NCI-H1417 (cell line): ENCODE measurements at regions not wholly inside any gene's neighbourhood (a gene's known extent, or its start where the extent isn't known, plus 50 kb on each side); places are given as distances from the start of the nearest gene placed in this dataset.

Experiments used
- DNase-seq, 3 experiments: peaks; one replicate each; lab custom pipeline; 2025; lab: John Stamatoyannopoulos, UW

DNA sequence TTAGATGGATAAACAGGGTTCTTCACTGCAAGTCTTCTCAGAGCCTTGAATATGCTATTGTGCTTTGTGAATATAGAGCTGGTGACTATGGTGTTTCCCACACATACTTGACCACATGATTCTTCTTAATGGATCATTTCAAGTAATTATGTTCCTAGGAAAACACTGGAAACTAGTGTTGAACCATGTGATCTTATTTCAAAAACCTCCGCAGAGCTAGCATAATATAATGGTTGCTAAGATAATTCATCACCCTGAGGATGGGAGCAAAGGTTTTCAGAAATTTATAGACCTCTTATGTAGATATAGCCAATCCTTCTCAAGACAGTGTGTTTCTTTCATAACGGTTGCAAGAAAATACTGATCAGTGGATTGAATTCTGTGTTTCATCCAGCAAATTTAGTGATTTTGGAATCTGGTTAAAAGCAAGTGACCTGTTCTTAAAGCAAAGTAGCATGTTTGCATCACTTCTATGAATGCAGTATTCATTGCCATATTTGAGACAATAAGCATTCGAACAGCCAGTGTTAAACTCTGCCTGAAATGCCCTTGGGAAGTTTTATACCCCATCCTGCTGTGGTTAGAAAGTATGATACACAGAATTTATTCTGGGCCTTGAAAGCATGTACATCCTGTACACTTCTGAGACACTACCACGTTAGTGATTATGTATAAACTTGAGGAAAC, 341.0 kb upstream of the E2F7 start:
- peak in 2 of 3 experiments; percentile 48 to 69 for DNase-seq

DNA sequence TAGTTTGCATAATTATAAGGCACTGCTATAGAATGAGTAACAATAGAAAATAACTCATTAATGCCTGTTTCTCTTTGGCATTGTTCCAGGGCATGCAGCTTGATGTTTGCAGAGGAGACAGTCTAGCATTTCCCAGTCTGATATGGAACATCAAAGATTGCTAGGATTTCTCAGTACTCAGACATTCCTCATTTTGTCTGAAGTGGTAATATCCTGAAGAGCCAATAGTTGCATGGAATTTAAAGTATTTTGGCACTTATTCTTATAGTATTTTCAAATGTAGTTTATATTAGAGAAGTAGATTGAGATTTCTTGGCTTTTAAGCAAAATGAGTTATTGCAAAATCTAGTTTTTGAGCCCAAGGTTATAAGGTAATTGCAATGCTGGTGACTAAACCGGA, 337.3 kb upstream of the E2F7 start:
- DNase-seq: peak in 2 of 3 experiments; percentile 51 to 91

DNA sequence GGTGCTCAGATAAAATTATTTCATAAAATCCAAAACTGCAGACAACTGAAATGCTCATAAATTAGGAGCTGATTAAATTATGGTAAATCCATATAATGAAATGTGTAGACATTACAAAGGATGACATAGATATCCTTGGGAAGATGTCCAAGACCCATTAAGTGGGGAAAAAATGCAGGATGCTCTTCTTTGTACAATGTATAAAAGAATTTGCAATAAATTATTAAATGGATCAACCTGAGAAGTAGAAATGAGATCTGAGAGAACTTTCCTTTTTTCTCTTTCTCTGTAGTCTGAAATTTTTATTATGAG, 336.4 kb upstream of the E2F7 start:
- no peak for DNase-seq

DNA sequence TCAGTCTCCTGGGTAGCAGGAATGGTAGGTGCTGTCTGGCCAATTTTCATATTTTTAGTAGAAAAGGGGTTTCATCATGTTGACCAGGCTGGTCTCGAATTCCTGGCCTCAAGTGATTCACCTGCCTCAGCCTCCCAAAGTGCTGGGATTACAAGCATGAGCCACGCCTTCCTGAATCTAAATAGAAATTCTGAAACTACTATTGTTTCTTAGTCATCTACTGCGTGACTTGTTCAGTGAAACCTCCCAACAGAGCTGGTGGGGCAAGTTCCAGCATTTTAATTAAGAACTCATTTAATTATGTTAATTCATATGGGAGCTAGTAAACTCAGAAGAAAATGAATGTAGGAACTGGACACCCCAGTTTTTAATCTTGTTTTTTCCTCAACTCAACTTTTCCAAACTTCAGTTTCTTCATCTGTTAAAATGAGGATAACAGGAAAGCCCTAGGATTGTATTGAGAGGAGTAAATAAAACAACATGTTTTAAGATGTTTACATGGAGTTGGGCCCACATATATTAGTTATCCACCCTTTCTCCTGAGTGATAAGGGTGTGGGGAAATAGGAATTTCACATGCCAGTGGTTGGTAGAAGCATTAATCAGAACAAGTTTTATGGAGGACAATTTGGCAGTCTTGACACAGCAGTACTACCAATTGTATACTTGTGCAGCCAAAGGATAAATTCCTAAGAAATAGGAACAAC, 335.8 kb upstream of the E2F7 start:
- no peak for DNase-seq

DNA sequence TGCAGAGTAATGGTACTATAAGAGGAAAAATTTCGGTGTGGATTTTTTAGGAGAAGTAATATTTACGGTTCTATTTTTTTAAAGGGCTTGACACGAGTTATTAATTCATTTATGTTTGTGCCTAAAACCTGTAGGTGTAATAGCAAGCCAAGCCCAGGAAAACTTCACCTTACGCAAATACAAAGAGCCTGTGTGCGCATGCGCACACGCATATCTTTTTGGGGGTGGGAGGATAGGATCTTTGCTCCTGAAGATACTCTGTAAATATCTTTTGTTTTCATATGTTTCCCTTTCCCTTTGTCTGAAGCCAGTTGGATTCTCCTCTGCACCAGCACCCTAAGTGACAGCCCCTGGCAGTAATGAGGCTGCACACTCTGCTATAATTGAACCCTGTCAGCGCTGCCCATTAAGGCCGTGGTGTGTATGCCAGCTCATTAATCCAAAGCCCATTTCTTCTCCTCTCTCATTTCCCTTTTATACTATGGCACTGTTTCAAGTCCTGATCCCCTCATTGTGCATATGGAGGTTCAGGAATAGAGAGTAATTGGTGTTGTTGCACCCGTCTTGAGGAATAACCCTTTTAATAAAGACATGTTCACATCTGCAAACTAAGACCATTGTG, 327.2 kb upstream of the E2F7 start:
- peak in 2 of 3 experiments; percentile 77 to 93 for DNase-seq

DNA sequence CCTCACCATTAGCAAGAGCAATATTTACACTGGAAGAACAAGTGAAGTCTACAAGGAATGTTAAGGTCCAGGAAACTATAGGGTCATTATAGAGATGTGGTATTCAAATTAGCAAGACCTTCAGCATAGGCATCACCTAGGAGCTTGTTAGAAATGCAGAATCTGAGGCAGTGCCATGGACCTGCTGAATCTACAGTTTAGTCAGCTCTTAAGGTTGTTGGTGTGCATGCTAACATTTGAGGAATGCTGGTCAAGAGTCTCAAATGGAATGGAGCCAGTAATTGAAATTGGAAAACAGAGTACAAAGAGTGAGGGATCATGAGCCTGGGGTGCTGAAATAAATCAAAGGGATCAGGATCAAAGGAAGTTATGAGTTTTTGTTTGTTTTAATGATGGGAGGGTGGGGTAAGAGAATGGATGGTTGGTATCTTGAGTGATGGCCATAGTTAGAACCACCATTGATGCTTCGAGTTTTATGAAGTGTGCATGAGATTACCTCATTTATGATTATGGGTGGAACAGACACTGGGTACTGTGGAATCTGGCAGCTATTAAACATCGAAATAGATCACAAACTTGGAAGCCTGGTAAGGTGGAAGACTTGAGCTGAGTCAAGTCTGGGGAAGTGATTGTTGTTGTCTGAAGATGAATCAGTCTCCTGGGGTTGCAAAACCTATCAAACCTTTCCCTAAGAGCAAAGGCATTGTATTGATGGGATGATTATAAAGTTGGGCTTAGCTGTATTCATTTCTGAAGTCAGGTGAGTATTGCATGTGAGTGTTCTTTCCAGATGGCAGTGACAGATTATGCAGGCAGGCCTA, 323.3 kb upstream of the E2F7 start:
- DNase-seq: no peak

DNA sequence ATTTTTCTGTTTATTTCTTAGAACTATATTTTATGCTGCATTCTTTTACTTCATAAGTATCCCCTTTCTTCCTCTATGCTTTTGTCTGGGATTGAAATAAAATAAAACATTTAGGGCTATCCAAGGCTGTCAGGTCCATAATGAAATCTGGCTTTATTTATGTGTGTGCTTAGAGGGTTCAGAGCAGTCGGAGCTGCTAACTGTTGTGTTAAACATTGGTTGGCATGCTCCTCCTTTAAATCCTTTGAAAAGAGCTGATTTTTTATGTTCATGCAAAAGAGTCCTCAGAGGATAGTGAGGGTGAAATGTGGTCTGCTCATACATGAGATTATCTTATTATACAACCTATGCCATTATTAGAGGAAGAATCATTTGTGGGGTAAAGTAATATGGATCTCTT, 322.3 kb upstream of the E2F7 start:
- no peak for DNase-seq

DNA sequence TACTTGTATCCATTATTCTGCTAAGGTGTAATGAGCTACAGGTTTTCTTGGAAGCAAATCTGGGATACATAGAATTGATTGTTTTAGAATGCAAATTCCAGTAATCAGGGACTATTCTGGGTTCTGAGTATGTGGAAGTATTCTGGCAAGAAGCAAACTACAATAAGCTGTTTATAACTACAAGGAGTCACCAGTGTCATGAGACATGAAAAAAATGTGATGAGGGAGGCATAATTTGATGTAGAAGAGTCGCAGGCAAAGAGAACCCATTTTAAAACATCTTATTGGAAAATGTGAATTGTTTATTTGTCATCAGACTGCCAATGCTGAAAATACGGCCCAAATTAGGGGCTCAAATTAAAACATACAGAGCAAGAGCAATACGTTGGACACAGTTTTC, 321.8 kb upstream of the E2F7 start:
- no peak for DNase-seq

DNA sequence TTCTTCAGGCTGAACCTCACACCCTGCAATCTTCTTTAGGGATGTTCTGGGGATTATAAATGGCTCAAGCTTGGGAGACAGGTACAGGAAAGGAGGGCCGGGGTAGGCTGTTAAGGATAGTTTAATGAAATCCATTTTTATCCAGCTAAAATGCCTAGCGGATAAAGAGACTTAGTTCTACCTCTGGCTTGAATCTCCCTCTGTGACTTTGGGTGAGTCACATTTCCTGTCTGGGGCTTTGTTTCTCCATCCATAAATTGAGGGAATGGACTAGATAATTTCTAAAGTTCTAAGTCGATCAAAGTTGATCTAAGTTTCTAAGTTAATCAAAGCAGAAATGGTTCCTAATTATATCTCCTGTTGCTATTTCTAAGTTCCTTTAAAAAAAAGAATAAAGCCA, 319.6 kb upstream of the E2F7 start:
- DNase-seq: no peak

DNA sequence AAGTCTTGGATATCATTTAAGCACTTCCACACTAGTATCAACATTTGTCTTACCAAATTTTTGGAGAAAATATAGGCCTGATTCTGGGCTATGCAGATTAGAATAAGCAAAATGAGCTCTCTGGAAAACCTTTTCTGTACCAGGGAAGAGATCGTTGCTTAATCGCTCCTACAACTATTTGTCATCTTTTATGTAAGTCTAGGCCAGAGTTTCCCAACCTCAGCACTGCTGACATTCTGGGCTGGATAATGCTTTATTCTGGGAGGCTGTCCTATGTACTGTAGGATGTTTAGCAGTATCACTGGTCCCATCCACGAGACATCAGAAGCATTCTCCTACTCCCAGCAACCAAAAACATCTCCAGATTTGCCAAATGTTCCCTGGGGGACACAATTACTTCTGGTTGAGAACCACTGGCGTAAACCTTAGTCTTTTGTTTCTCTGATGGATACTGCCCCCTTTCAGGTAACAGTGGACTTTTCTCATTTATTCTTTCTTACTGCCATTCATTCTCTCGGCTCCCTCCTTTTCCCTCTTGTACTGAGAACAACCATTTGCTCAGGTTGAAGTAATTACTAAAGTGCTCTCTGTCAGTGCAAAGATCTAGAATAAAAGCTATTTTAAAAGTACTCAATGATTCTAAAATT, 316.9 kb upstream of the E2F7 start:
- no peak for DNase-seq

DNA sequence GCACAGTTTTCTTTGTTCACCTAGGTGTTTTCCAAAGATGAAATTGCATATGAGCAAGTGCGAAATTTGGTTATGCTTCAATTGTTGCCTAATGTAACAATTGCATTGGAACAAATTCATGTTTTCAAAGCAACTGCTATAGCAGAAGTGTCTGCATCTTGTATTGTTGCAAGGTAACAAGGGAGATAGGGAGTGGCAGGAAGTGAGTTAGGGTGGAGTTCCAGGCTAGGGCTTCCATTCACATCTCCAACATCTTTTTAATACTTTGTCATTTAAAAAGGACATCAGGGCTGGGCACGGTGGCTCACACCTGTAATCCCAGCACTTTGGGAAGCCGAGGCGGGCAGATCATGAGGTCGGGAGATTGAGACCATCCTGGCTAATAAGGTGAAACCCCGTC, 312.3 kb upstream of the E2F7 start:
- no peak for DNase-seq

DNA sequence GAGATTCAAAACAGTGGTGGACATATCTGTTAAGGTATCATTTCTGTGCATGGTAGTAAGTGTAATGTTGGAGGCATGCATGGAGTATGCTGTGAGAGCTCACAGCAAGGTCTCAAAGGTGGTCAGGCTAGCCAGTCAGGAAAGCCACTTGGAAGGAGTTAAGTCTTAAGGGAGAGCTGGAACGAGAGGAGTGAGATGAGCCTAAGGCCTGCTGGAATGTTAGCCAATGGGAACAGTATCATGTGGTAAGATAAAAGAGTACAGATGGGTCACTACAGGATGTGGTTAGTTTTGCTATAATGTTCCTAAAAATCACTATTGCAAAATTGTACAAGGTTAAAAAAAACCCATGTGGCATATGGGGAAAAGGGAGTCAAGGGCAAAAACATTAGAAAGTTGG, 311.7 kb upstream of the E2F7 start:
- no peak for DNase-seq

DNA sequence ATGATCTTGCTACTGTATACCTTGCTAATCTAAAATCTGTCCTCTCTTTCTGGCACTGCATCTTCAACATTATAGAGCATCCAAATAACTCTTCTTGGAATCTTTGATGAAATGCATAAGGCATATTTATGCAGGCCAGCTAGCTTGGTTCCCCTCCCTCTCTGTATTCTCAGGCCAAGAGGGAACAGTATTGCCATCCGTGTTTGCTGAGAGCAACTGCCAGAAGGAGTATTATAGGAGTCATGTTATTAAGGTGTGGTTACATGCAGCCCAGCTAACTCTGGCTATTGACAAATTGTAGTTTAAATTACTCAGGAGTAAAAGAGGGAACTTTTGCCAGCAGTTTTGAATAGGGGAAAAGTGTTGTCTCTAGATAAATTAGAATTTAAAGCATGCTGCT, 309.3 kb upstream of the E2F7 start:
- no peak for DNase-seq

DNA sequence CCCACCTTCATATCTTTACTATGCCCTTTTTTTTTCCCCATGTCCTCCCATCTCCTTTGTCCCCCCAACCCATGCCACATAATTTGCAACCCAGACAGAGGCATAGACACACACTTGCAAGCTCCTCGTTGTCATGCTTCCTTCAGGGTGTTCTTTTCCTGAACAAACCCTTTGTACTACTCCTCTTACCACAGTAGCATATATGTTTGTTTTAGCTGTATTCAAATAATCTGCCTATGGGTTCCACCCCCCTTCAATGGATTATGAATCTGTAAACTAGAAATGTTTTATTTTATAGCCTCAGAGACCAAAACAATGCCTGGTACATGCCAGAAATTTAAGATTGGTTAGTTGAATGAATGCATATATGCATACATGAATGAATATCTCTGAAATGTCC, 307.1 kb upstream of the E2F7 start:
- DNase-seq: no peak

DNA sequence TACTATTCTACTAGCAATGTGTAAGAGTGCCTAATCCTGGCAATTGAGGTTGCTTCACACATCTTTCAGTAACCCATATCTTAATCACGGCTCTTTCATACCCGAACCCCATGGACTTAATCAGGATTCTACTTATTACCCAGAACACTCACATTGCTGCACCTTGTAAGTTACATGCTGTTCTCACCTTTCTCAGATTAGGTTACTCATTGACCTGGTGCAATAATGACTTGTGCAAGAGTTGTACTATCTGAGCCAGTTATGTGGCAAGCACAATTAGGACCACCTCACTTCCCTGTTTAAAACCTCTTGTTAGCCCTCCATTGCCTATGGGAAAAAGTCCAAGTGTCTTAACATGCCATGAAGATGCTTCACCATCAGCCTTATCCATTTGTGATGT, 306.7 kb upstream of the E2F7 start:
- no peak for DNase-seq

DNA sequence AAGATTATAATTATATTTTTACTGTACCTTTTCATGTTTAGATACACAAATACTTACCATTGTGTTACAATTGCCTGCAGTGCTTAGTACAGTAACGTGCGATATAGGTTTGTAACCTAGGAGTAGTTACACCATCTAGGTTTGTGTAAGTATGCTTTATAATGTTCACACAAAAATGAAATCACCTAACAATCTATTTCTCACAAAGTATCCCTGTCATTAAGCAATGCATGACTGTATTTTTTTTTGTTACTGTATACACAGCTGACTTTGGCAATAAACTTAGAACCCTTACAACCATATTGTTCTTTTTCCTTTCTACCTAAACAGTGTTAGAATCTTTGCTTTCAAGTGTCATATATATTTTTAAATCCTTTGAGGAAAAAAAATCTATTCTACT, 303.0 kb upstream of the E2F7 start:
- DNase-seq: no peak

DNA sequence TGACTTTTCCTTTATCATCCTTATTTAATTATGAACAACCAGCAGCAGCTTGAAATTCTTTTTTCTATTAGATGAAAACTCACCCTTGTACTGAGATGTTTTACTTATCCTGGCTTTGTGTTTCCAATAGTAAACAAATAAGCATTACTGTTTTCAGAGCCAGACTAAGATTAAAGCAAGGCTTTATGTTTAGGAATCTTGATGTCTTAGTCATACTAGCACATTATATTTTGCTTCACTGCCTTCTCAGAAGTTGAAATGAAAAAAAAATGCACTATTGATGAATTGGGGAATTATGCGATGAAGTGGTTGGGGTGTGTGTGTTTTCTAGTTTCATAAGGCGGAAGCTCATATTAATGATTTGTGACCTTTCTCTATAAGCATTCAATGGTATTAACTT, 301.2 kb upstream of the E2F7 start:
- DNase-seq: no peak

DNA sequence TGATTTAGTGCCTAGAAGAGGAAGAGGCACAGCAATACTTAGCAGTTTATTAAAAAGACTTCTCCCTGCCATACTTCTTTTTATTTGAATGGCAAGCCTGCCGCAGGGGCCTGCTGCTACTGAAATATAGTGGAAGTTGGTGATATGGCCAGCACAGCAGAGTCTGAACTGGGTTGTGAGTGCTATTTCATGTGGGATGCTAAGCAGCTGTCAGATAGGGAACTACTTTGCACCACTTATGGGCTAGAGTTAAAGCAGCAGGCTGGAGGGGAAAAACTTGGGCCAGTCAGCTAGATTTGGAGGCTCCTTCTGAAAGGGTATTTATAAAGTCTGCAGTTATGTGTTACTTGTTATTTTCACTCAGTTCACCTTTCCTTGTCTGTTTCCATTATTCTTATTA, 299.0 kb upstream of the E2F7 start:
- no peak for DNase-seq

DNA sequence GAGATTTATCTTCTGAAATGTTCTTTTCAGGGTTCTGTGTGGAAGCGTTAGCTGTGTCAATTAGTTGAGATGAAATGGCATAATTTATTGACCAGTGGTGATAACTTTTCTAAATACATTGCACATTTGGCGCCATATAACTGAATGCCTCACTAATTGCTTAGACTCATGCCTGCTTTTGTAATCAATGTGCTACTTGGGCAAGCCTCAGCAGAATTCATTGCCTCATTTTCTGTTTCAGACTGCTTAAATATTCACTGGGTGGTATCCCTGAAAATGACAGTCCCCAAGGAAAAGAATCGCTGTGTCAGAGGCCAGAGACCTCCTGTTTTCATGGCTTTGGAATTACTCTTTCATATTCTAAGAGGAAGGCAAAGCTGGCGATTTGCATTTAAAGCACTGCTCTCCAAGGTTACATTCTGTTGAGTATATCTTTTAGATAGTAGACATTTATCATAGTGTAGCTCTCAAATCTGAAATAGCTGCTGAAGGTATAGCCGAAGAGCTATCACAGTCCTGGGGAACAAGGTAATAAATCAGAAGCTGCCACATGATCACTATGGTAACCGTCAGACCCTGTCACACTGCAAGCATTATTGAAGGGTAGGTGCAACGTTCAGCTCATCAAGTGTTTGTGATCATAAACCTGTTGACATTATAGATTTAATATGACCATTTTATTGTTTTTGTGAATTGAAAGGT, 297.3 kb upstream of the E2F7 start:
- peak; percentile 26 to 91 (median 71) for DNase-seq

DNA sequence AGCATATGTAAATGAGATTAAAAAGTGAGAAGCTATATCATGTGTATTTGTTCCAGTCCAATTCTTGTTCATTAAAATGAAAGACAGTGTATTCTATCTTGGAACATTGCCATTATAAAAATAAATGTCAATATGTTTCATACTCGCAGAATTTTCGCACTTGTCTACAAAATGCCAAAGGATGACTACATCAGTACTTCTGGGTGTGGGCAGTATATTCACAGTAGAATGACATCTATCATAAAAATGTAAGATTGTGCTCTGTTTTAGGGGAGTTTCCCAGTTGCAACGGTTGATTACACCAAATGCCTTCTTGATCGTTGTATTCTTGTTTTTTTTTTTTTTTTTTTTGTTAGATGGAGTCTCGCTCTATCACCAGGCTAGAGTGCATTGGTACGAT, 292.3 kb upstream of the E2F7 start:
- no peak for DNase-seq

DNA sequence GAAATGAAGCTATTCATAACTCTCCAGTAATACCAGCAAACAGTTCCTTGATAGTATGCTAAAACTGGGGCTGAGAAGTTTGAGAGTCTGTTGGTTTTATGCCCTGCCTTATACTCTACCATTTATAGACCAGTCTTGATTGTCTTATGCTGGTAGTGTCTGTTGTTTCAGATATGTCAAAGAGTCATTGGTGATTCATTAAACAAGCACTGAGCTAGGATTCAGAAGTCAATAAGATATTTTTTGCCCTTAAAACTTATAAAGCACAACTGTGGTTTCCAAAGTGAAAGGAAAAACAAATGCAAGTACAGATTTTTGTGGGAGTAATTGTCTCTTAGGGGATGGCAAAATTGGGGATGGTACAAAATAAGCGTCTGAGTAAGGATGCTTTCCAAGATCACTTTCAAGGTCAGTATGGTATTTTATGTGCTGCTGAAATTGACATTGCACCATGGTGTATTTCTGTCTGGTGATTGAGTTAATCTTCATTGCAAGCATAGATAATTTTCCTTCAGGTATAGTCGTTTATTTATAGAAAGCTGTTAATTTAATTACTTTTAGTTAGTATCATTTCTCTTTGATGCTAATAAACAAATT, 289.5 kb upstream of the E2F7 start:
- no peak for DNase-seq
